Adipocyte (in vitro differentiated cells): ENCODE measurements at regions not wholly inside any gene's neighbourhood (a gene's known extent, or its start where the extent isn't known, plus 50 kb on each side); places are given as distances from the start of the nearest gene placed in this dataset.
A peak's percentile ranks its signal among the peaks of the same experiment; 100 is the strongest.

Experiments used
- DNase-seq: peaks from one replicate; pipeline ENCODE4 v3.0.0-alpha.2; 2015; ENCODE audit warnings: low read depth
- H3K27me3 ChIP-seq: replicated peaks from 2 replicates; pipeline ENCODE4 v1.7.0; 2013; ENCODE audit warnings: mild to moderate bottlenecking, low read length, moderate library complexity; ENCODE audit not compliant: control insufficient read depth, insufficient read depth
- H3K36me3 ChIP-seq: 2 replicates; pipeline ENCODE4 v1.7.0; 2013; ENCODE audit warnings: low read length, mild to moderate bottlenecking, moderate library complexity; ENCODE audit not compliant: control insufficient read depth, insufficient read depth, severe bottlenecking
- H3K4me1 ChIP-seq: 2 replicates; pipeline ENCODE4 v1.7.0; 2013; ENCODE audit warnings: mild to moderate bottlenecking, low read length, moderate library complexity; ENCODE audit not compliant: control insufficient read depth, insufficient read depth
- H3K4me3 ChIP-seq: 2 replicates; pipeline ENCODE4 v1.7.0; 2013; ENCODE audit warnings: mild to moderate bottlenecking, low read length, moderate library complexity
- H3K9ac ChIP-seq: 2 replicates; pipeline ENCODE4 v1.7.0; 2013; ENCODE audit warnings: mild to moderate bottlenecking, low read length, moderate library complexity
- H3K9me3 ChIP-seq: 2 replicates; pipeline ENCODE4 v1.7.0; 2013; ENCODE audit warnings: mild to moderate bottlenecking, low read length, moderate library complexity; ENCODE audit not compliant: control insufficient read depth

- no peak overlapping the region for H3K9ac ChIP-seq
- no peaks in the 10 kb centered on the region for H3K27me3 ChIP-seq
- DNase-seq, result no peak
- H3K9me3 ChIP-seq, result no peaks in the 10 kb centered on the region
- no peaks in the 10 kb centered on the region for H3K36me3 ChIP-seq
- no peak overlapping the region for H3K4me3 ChIP-seq
- H3K4me1 ChIP-seq, result peaks cover 4% of the 10 kb centered on the region
These were observed 334.8 kb upstream of the NOVA1 start for GRCh38 chr14:26932606-26933005.

GRCh38 chr14:26933431-26933830 lies 335.6 kb upstream of the NOVA1 start:
- no peaks in the 10 kb centered on the region for H3K36me3 ChIP-seq
- no peaks in the 10 kb centered on the region for H3K27me3 ChIP-seq
- no peak for DNase-seq
- no peak overlapping the region for H3K4me3 ChIP-seq
- peaks cover 4% of the 10 kb centered on the region for H3K4me1 ChIP-seq
- no peaks in the 10 kb centered on the region for H3K9me3 ChIP-seq
- H3K9ac ChIP-seq, result no peak overlapping the region

DNA sequence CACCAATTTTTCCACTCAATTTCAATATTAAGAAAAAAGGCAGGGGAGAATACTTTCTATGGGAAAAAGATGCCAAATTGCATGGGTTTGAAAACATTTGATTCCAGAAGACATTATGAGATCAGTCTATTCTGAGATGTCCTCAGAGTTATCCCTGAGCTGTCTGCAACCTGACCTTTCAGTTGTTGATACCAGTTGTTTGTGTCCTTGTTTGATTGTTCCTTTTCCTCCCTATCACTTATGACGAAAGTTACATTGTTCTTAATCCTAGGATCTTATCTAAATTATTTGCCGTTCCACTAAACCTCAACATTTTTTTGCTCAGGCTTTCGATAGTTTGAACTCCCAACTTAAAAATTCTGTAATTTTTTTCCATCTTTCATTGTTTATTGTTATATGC lies 336.3 kb upstream of the NOVA1 start:
- no peaks in the 10 kb centered on the region for H3K27me3 ChIP-seq
- H3K36me3 ChIP-seq, result no peaks in the 10 kb centered on the region
- no peak overlapping the region for H3K9ac ChIP-seq
- H3K9me3 ChIP-seq, result no peaks in the 10 kb centered on the region
- no peak overlapping the region for H3K4me3 ChIP-seq
- DNase-seq, result no peak
- peaks cover 4% of the 10 kb centered on the region for H3K4me1 ChIP-seq

DNA sequence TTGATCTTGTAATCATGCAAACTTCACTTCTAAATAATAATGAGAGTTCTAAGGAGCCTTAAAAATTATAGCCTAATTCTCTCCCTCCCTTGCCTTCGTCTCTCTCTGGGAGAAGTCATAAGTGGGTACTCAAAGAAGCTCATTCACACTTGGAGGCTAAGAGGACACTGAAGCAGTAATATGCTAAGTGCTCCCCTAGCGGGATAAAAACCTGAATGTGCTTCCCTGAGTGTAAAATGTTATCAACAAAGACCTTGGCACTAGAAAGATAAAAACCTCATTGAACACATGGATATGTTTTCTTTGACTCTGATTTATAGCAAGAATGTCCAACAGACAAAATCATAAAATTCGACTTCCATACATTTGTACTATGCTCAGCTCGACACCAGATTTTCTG lies 337.9 kb upstream of the NOVA1 start:
- Histone ChIP-seq H3K4me3 (no peak overlapping the region), H3K36me3 (no peaks in the 10 kb centered on the region), H3K4me1 (peaks cover 1% of the 10 kb centered on the region), H3K27me3 (no peaks in the 10 kb centered on the region), H3K9ac (no peak overlapping the region), H3K9me3 (no peaks in the 10 kb centered on the region)
- DNase-seq, result no peak

- Histone ChIP-seq H3K4me3 (no peak overlapping the region), H3K4me1 (no peaks in the 10 kb centered on the region), H3K9me3 (no peaks in the 10 kb centered on the region), H3K36me3 (no peaks in the 10 kb centered on the region), H3K9ac (no peak overlapping the region), H3K27me3 (no peaks in the 10 kb centered on the region)
- no peak for DNase-seq
These were observed 340.2 kb upstream of the NOVA1 start for GRCh38 chr14:26938054-26938453.

DNA sequence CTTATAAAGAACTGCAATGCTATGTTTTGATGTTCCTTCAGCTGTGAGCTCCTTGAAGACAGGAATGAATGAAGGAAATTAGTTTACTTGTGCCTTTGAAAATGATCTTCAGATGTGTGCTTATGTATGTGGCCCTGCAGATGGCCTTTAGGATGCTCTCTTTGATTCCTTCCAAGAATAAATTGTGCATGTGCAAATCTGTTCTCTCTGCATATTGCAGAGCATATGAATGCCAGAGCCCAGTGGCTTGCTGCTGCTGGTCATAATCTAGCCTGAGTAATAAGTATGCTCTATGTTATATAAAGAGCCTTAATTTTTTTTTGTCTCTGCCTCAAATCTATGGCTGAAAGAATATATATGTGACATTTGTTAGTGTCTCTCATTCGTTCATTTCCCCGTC lies 341.9 kb upstream of the NOVA1 start:
- DNase-seq, result no peak
- Histone ChIP-seq H3K36me3 (no peaks in the 10 kb centered on the region), H3K27me3 (no peaks in the 10 kb centered on the region), H3K9me3 (no peaks in the 10 kb centered on the region), H3K4me1 (no peaks in the 10 kb centered on the region), H3K4me3 (no peak overlapping the region), H3K9ac (no peak overlapping the region)

GRCh38 chr14:26941521-26941920 lies 343.7 kb upstream of the NOVA1 start:
- Histone ChIP-seq H3K4me3 (no peak overlapping the region), H3K9me3 (no peaks in the 10 kb centered on the region), H3K4me1 (no peaks in the 10 kb centered on the region), H3K27me3 (no peaks in the 10 kb centered on the region), H3K36me3 (no peaks in the 10 kb centered on the region), H3K9ac (no peak overlapping the region)
- DNase-seq, result no peak

GRCh38 chr14:26947265-26947664 lies 349.4 kb upstream of the NOVA1 start:
- Histone ChIP-seq H3K36me3 (no peaks in the 10 kb centered on the region), H3K9me3 (peaks cover 7% of the 10 kb centered on the region), H3K4me1 (no peaks in the 10 kb centered on the region), H3K4me3 (no peak overlapping the region), H3K9ac (no peak overlapping the region), H3K27me3 (no peaks in the 10 kb centered on the region)
- no peak for DNase-seq

GRCh38 chr14:26959437-26959836 lies 361.6 kb upstream of the NOVA1 start:
- no peak overlapping the region for H3K9ac ChIP-seq
- H3K4me1 ChIP-seq, result peaks cover 22% of the 10 kb centered on the region
- no peaks in the 10 kb centered on the region for H3K27me3 ChIP-seq
- no peak overlapping the region for H3K4me3 ChIP-seq
- no peak for DNase-seq
- H3K36me3 ChIP-seq, result no peaks in the 10 kb centered on the region
- no peaks in the 10 kb centered on the region for H3K9me3 ChIP-seq

DNA sequence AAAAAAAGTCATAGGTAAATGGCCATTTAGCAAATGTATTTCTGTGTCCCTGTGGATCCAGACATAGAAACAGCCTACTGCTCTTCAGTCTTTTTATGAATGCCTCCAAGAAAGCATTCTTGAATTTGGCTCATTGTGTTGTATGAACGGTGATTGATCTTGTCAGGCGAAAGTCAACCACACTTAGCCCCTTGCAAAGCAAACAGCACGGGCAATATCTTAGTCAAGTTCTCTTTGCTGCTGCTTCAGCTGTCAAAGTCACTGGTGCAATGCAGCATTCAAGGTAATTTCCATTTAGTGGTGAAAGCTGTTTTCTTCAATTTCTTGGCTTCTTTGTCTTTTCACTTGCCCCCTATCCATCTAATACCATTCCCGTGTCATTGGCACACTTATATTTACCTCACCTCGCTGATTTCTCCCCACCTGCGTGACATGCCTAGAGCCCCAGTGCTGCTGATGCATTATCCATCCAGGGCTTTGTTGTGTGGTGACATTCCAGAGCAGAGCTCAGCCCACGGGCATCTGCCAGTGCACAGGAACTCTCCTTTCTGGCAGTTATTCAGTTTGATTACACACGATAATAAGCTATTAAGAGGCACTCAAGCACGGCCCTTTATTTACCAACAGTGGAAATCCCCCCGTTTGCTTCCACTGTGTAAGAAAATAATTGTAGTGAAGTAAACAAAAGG lies 362.3 kb upstream of the NOVA1 start:
- Histone ChIP-seq H3K36me3 (no peaks in the 10 kb centered on the region), H3K9me3 (no peaks in the 10 kb centered on the region), H3K27me3 (no peaks in the 10 kb centered on the region), H3K4me1 (peaks cover 27% of the 10 kb centered on the region), H3K4me3 (no peak overlapping the region), H3K9ac (no peak overlapping the region)
- DNase-seq, result no peak

DNA sequence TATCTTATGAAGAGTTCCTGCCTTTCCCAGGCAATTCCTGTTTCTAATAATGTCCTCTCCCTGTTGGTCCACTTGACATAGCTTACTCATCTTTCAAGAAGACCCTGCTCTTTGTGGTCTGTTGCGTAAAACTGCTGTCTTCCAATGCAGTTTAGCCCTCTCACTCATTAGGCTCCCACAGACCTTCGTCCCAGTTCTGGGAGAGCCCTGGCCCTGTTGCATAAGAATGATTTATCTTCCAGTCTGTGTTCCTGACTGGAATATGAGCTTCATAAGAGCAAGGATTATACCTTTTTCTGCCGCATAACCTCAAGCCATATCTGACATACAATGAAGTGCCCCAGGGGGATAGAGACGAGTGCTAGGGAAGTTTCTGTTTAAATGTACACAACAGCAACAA lies 365.9 kb upstream of the NOVA1 start:
- Histone ChIP-seq H3K27me3 (no peaks in the 10 kb centered on the region), H3K4me3 (peak overlapping the region; percentile 53), H3K4me1 (peaks cover 38% of the 10 kb centered on the region), H3K9ac (peak overlapping the region; percentile 55), H3K36me3 (no peaks in the 10 kb centered on the region), H3K9me3 (no peaks in the 10 kb centered on the region)
- no peak for DNase-seq

DNA sequence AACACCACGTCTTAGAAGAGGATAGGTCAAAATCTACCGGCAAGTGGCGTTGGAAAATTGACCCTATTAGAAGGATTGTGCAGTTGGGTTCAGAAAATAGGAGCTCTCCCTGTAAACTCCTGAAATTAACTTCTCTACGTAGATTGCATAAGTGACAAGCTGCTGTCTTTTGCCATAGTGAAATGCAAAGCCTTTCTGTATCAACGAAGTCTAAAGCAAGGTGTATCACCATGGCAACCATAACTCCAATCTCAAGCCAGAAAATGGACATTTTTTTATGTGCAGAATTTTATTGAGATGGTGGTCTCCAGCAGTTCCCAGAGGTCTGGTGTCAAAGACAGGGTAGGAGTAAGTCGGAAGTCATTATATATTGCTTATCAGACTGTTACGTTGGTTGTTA lies 367.7 kb upstream of the NOVA1 start:
- H3K27me3 ChIP-seq, result no peaks in the 10 kb centered on the region
- no peaks in the 10 kb centered on the region for H3K9me3 ChIP-seq
- H3K4me1 ChIP-seq, result peaks cover 38% of the 10 kb centered on the region
- no peak overlapping the region for H3K4me3 ChIP-seq
- no peak overlapping the region for H3K9ac ChIP-seq
- no peaks in the 10 kb centered on the region for H3K36me3 ChIP-seq
- DNase-seq, result no peak
